Adrenal gland (tissue), 5 donors: ENCODE measurements at regions not wholly inside any gene's neighbourhood (a gene's known extent, or its start where the extent isn't known, plus 50 kb on each side); places are given as distances from the start of the nearest gene placed in this dataset.

Experiments
- CTCF ChIP-seq, 6 experiments: fragments of 450-650 bp in 4 of 6; fragments of 200-600 bp in 2 of 6; sonication (generic) in 1 of 6; IDR thresholded peaks; 1 replicate in 5 of 6; 2 replicates in 1 of 6; pipeline versions ENCODE4 v1.5.1 to v1.8.0; 2016 to 2021; ENCODE audit warnings: antibody characterized with exemption in 6 of 6, mild to moderate bottlenecking in 2 of 6, moderate library complexity in 1 of 6
- POLR2A ChIP-seq, 2 donors: fragments of 450-650 bp; IDR thresholded peaks; one replicate each; pipeline ENCODE4 v1.6.1; 2017; ENCODE audit warnings: antibody characterized with exemption in 2 of 2, mild to moderate bottlenecking in 2 of 2, moderate library complexity in 1 of 2
- donor health status: DM: no; HTN: no; CAD: no.

GRCh38 chr13:28586439-28587173 lies 72.3 kb upstream of the POMP start:
- TF ChIP-seq CTCF (IDR thresholded peaks at IDR 0.05) (no peak), POLR2A (IDR thresholded peaks at IDR 0.05) (no peak)
